IPS DF 6.9 (cell line): ENCODE measurements at regions not wholly inside any gene's neighbourhood (a gene's known extent, or its start where the extent isn't known, plus 50 kb on each side); places are given as distances from the start of the nearest gene placed in this dataset.

Experiments
- DNase-seq: peaks from one replicate; pipeline ENCODE4 v3.0.0-alpha.2; 2013; ENCODE audit warnings: low read depth, low spot score
- H3K27ac ChIP-seq: one replicate; pipeline ENCODE4 v1.5.1; 2013; ENCODE audit warnings: low read length, control low read depth
- H3K27me3 ChIP-seq: 2 replicates; pipeline ENCODE4 v1.6.1; 2013; ENCODE audit warnings: mild to moderate bottlenecking, low read length; ENCODE audit not compliant: control insufficient read depth, insufficient read depth
- H3K36me3 ChIP-seq: 2 replicates; pipeline ENCODE4 v1.6.1; 2013; ENCODE audit warnings: low read length; ENCODE audit not compliant: control insufficient read depth, insufficient read depth
- H3K4me1 ChIP-seq: 2 replicates; pipeline ENCODE4 v1.6.1; 2013; ENCODE audit warnings: low read length; ENCODE audit not compliant: control insufficient read depth, insufficient read depth
- H3K4me3 ChIP-seq: 2 replicates; pipeline ENCODE4 v1.5.1; 2013; ENCODE audit warnings: mild to moderate bottlenecking, low read length
- H3K9me3 ChIP-seq: 2 replicates; pipeline ENCODE4 v1.6.1; 2013; ENCODE audit warnings: low read length, inconsistent platforms; ENCODE audit not compliant: control insufficient read depth, insufficient read depth
- WGBS: extraction: QIAGEN DNeasy Blood & Tissue Kit; methylation state at CpG from one replicate; pipeline ENCODE4 v1.1.7; 2013; ENCODE audit warnings: mixed read lengths, missing lambda C conversion rate; ENCODE audit not compliant: insufficient read length, insufficient coverage; 5-methylcytosine and 5-hydroxymethylcytosine counted together

DNA sequence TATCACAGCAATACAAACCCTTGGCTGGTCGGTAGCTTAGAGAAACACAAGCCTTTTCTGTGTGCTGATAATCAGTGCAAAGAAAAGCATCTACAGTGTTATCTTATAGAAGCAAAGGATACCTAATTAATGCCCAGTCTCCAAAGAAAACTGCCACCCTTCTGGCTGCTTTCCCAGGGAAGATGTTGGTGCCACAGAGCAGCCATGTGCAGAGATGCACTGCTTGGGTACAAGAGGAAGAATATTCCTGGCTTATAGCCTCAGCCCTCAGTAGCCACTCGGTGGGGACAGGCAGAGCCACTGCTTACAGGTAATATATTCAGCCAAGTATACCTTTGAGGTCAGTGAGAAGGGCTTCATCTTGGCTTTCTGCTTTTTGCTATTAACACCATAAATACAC is 185.3 kb downstream of the PCSK1 start:
- H3K27ac ChIP-seq: no peak overlapping the region
- no peaks in the 10 kb centered on the region for H3K36me3 ChIP-seq
- H3K4me1 ChIP-seq: no peaks in the 10 kb centered on the region
- WGBS: no CpG with 5 or more reads among the region's 2 CpGs
- no peaks in the 10 kb centered on the region for H3K27me3 ChIP-seq
- DNase-seq: no peak
- no peaks in the 10 kb centered on the region for H3K9me3 ChIP-seq
- no peak overlapping the region for H3K4me3 ChIP-seq

DNA sequence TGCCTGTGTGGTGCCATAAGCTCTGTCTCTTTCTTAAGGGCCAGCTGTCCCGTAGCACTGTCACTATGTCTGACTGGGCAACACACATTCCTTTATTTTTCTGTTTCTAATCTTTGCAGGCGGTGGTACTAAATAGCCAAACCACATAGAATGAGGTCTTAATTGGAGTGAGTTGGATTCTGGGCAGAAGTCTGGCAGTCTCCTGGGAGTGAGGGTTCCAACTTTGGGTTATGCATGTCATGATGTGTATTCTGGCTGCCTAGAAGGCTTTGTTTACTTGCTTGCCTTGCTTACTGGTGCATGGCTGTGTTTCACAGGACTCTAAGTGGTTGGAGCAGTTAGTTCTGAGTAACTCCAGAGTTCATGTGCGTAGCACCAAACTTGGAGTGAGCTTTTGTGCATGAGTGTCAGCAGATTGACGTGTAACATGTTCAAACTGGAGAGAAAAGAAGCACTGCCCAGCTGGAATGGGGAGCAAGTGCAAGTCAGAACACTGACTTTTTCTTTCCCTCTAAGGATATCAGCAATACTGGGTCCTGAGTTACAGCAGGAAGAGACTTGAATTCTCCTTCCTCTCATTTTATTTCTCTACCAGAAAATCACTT is 185.8 kb downstream of the PCSK1 start:
- H3K4me3 ChIP-seq: no peak overlapping the region

DNA sequence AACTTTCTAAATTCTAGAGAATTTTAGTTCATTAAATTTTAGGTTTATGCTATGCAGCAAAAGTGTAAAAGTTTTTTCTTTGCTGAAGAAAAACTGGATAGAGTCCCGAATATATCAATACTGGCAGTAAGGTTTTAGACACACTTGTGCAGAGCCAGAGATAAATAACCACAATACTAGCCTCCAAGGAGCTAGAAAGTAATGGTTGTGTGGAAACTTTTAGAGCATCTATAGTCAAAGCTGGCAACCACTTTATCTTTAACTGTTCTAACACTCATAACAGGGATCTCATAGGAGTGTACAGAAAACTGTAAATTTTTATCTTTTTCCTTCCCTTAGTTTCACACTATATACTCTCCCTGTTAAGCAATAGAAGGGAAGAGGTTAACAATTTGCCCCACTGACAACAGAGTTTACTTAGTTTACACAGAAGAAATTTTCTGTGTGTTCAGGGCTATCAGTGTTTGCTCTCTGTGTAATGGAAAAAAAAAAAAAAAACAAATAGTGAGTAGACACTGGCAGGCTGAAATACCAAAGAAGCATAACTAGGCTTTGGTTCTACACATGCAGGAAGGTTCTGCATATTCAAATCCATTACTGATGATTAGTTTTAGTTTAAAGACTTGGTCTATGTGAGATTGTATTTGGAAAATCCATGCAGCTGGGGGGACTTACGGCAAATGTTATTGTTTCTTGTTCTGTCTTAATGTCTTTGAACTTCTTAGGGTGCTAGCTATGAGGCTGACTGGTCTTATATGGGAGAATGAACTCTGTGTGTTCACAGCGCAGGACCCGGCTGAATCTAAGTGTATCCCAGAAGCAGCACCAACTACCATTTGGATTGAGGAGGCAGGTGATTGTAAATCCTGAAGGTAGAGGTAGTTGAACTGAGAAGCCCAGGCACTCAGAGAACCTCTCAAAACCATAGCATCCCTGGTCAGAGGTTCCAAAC is 187.6 kb downstream of the PCSK1 start:
- no peaks in the 10 kb centered on the region for H3K4me1 ChIP-seq
- H3K9me3 ChIP-seq: no peaks in the 10 kb centered on the region
- no CpG with 5 or more reads among the region's 4 CpGs for WGBS
- no peaks in the 10 kb centered on the region for H3K36me3 ChIP-seq
- no peak overlapping the region for H3K4me3 ChIP-seq
- no peak for DNase-seq
- no peaks in the 10 kb centered on the region for H3K27me3 ChIP-seq
- no peak overlapping the region for H3K27ac ChIP-seq

More for the DNA sequence above, 185.8 kb downstream of the PCSK1 start:
- no peaks in the 10 kb centered on the region for H3K9me3 ChIP-seq
- no peaks in the 10 kb centered on the region for H3K4me1 ChIP-seq
- no peaks in the 10 kb centered on the region for H3K27me3 ChIP-seq
- no peak overlapping the region for H3K27ac ChIP-seq
- H3K36me3 ChIP-seq: no peaks in the 10 kb centered on the region
- WGBS: no CpG with 5 or more reads among the region's 4 CpGs
- DNase-seq: no peak

DNA sequence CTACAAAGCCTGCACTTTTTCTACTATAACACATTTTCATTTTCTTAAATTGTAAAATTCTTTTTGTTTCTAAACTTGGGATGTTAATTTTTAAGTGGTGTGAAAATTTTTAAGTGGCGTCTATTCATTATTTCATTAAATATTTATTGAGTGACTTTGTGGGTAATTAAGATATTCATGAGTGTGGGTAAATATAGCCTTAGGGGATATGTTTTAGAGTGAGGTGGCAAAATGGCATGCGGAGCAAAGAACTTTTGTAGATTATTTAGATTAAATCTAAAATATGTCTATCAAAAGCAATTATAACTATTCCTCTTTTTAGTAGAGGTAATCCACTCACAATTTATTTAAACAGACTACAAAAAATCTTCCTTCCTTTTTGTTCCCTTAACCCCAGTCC is 188.4 kb downstream of the PCSK1 start:
- DNase-seq: no peak
- no peaks in the 10 kb centered on the region for H3K9me3 ChIP-seq
- 100% methylated on average over 1 of the region's 2 CpGs for WGBS
- no peak overlapping the region for H3K27ac ChIP-seq
- H3K36me3 ChIP-seq: no peaks in the 10 kb centered on the region
- no peaks in the 10 kb centered on the region for H3K27me3 ChIP-seq
- H3K4me3 ChIP-seq: no peak overlapping the region
- H3K4me1 ChIP-seq: no peaks in the 10 kb centered on the region

DNA sequence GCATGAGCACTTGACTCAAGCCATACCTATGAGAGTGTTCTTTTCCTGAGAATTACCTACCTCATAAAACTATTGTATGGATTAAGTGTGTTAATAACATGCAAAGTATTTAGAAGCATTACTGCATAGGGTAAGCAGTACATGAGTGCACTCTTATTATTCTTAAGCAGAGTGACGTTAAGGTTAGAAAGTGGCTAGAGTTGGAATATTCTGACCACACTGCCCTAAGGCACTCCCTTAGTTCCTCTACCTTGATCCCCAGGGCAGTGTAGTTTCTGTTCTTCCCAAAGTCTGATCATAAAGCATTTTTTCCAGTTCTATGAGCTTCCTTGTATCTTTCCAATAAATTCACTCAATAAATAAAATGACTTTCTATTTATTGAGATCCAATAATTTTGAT is 189.2 kb downstream of the PCSK1 start:
- Histone ChIP-seq H3K27ac (no peak overlapping the region), H3K27me3 (no peaks in the 10 kb centered on the region), H3K36me3 (no peaks in the 10 kb centered on the region), H3K4me1 (no peaks in the 10 kb centered on the region), H3K4me3 (no peak overlapping the region), H3K9me3 (no peaks in the 10 kb centered on the region)
- no peak for DNase-seq
- WGBS: no CpG with 5 or more reads among the region's 1 CpG

GRCh38 chr5:96243203-96243602 is 189.8 kb downstream of the PCSK1 start:
- Histone ChIP-seq H3K4me3 (no peak overlapping the region), H3K4me1 (no peaks in the 10 kb centered on the region), H3K27me3 (no peaks in the 10 kb centered on the region), H3K27ac (no peak overlapping the region), H3K9me3 (no peaks in the 10 kb centered on the region), H3K36me3 (no peaks in the 10 kb centered on the region)
- WGBS: no CpG with 5 or more reads among the region's 1 CpG
- DNase-seq: no peak

DNA sequence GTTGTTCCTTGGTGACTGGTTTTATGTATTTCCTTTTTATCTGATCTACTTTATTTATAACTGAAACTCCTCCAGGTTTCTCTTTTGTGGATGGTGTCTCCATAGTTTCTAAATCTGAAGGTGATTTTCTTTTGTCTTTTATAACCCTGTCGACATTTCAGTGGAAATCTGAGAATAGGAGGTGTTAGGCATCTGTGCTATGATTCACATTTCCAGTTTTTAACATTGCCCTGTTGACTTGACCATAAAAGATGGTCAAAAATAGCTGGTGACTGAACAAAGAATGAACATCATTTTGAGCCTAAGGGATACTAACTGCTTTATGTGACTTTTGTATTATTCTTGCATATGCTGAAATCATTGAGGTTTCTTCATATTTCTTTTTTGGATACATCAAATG is 190.5 kb downstream of the PCSK1 start:
- H3K4me3 ChIP-seq: no peak overlapping the region
- no peaks in the 10 kb centered on the region for H3K27me3 ChIP-seq
- DNase-seq: no peak
- H3K4me1 ChIP-seq: no peaks in the 10 kb centered on the region
- H3K9me3 ChIP-seq: no peaks in the 10 kb centered on the region
- WGBS: no CpG with 5 or more reads among the region's 1 CpG
- H3K27ac ChIP-seq: no peak overlapping the region
- no peaks in the 10 kb centered on the region for H3K36me3 ChIP-seq

- WGBS: no CpG with 5 or more reads among the region's 1 CpG
- Histone ChIP-seq H3K27me3 (no peaks in the 10 kb centered on the region), H3K4me1 (no peaks in the 10 kb centered on the region; the same call in 1 of the 2 replicates), H3K27ac (no peak overlapping the region), H3K36me3 (no peaks in the 10 kb centered on the region), H3K9me3 (no peaks in the 10 kb centered on the region), H3K4me3 (no peak overlapping the region)
- DNase-seq: no peak
Measured at GRCh38 chr5:96236831-96237230, 196.2 kb downstream of the PCSK1 start.

- Histone ChIP-seq H3K36me3 (no peaks in the 10 kb centered on the region), H3K27ac (no peak overlapping the region), H3K4me3 (no peak overlapping the region), H3K9me3 (no peaks in the 10 kb centered on the region), H3K27me3 (no peaks in the 10 kb centered on the region), H3K4me1 (no peaks in the 10 kb centered on the region; the same call in 1 of the 2 replicates)
- DNase-seq: no peak
- WGBS: no CpG with 5 or more reads among the region's 1 CpG
Measured at GRCh38 chr5:96236051-96236450, 197.0 kb downstream of the PCSK1 start.

DNA sequence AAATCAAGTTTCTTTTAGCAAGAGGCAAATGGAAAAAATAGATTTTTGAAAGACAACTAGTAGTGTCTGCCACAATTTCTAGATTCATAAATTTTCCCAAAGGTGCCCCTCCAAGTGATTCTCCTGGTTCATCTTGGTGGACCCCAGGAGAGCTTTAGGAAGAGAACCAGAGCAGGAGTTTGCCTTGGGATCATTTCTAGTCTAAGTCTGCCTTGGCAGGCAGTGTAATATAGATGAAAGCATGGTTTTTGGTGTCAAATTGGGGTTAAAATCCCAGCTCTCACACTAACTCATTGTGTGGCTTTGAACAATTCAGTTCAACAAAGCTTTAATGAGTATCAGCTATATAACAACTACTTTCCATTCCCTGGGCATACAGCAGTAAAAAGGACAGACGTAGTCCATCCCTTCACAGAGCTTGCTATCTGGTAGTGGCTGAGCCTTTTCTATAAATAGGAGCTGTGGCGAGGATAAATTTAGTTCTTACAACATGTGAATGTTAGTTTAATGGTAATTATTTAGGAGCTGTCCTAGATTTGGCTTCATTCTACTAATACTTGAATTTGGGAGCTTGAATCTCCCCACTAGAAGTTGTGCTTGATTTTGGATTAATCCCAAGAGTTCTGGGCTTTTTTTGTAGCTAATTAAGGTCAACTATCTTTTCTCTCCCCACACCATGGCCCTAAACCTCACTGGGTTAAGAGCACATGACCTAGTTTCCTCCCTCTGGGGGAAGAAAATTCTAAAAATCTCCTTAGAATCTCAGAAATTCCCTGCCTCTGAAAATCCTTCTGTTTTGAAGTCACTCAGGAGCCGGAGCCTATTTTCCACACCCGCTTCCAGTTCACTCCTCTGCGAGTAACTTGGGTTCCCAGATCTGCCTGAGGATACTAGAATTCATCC is 197.8 kb downstream of the PCSK1 start:
- no peaks in the 10 kb centered on the region for H3K36me3 ChIP-seq
- WGBS: no CpG with 5 or more reads among the region's 5 CpGs
- H3K27me3 ChIP-seq: no peaks in the 10 kb centered on the region
- DNase-seq: no peak
- H3K9me3 ChIP-seq: no peaks in the 10 kb centered on the region
- no peak overlapping the region for H3K27ac ChIP-seq
- no peaks in the 10 kb centered on the region; the same call in 1 of the 2 replicates for H3K4me1 ChIP-seq
- no peak overlapping the region for H3K4me3 ChIP-seq
